GM23338 (cell line): ENCODE measurements at regions not wholly inside any gene's neighbourhood (a gene's known extent, or its start where the extent isn't known, plus 50 kb on each side); places are given as distances from the start of the nearest gene placed in this dataset.

Experiments
- ATAC-seq: fragments of 200-7000 bp; cut with Tn5 transposase; 3 replicates; pipeline ENCODE4 v1.9.1; 2020
- DNase-seq: peaks from one replicate; pipeline ENCODE4 v3.0.0-alpha.2; 2015; ENCODE audit warnings: low spot score
- H2AFZ ChIP-seq: fragments of 200-600 bp; sonication (generic); 2 replicates; pipeline ENCODE4 v1.8.0; 2016; ENCODE audit warnings: antibody characterized with exemption, mild to moderate bottlenecking, moderate library complexity
- H3F3A ChIP-seq: fragments of 200-600 bp; sonication (generic); replicated peaks from 2 replicates; pipeline ENCODE4 v1.8.0; 2017; ENCODE audit warnings: antibody characterized with exemption, mixed run types, low read depth
- H3K27ac ChIP-seq: fragments of 200-600 bp; sonication (generic); 2 replicates; pipeline ENCODE4 v1.6.1; 2016; ENCODE audit warnings: low read depth
- H3K27me3 ChIP-seq: fragments of 200-600 bp; sonication (generic); 2 replicates; pipeline ENCODE4 v1.8.0; 2016; ENCODE audit warnings: mild to moderate bottlenecking, mixed run types, moderate library complexity; ENCODE audit not compliant: insufficient read depth
- H3K36me3 ChIP-seq: fragments of 200-600 bp; sonication (generic); 2 replicates; pipeline ENCODE4 v1.8.0; 2016; ENCODE audit warnings: mild to moderate bottlenecking; ENCODE audit not compliant: insufficient read depth
- H3K4me1 ChIP-seq: fragments of 200-600 bp; sonication (generic); 2 replicates; pipeline ENCODE4 v1.8.0; 2016; ENCODE audit warnings: mild to moderate bottlenecking, moderate library complexity; ENCODE audit not compliant: insufficient read depth
- H3K4me2 ChIP-seq: fragments of 200-600 bp; sonication (generic); 2 replicates; pipeline ENCODE4 v1.7.1; 2017; ENCODE audit warnings: mixed run types
- H3K4me3 ChIP-seq: fragments of 200-600 bp; sonication (generic); 2 replicates; pipeline ENCODE4 v1.6.1; 2016; ENCODE audit warnings: mixed run types
- H3K79me2 ChIP-seq: fragments of 200-600 bp; sonication (generic); replicated peaks from 2 replicates; pipeline ENCODE4 v1.8.0; 2017; ENCODE audit warnings: mild to moderate bottlenecking; ENCODE audit not compliant: insufficient read depth
- H3K9me2 ChIP-seq: fragments of 200-600 bp; sonication (generic); 2 replicates; pipeline ENCODE4 v1.8.0; 2017; ENCODE audit not compliant: insufficient read depth
- H4K20me1 ChIP-seq: fragments of 200-600 bp; sonication (generic); replicated peaks from 2 replicates; pipeline ENCODE4 v1.8.0; 2017; ENCODE audit warnings: mild to moderate bottlenecking; ENCODE audit not compliant: insufficient read depth
- H3K27ac Mint-ChIP-seq: 2 replicates; pipeline ENCODE4 v1.8.0; 2020; ENCODE audit warnings: inconsistent platforms, mild to moderate bottlenecking, moderate library complexity, mixed read lengths
- H3K27me3 Mint-ChIP-seq: 3 replicates; pipeline ENCODE4 v1.8.0; 2022; ENCODE audit warnings: low read depth, mild to moderate bottlenecking, moderate library complexity, mixed read lengths, inconsistent platforms; ENCODE audit not compliant: insufficient read depth, poor library complexity
- H3K36me3 Mint-ChIP-seq: 3 replicates; pipeline ENCODE4 v1.8.0; 2021; ENCODE audit warnings: low read depth, mild to moderate bottlenecking, inconsistent platforms, moderate library complexity, mixed read lengths
- H3K4me1 Mint-ChIP-seq: 3 replicates; pipeline ENCODE4 v1.8.0; 2020; ENCODE audit warnings: mild to moderate bottlenecking, inconsistent platforms, mixed read lengths
- H3K4me3 Mint-ChIP-seq: 3 replicates; pipeline ENCODE4 v1.8.0; 2021; ENCODE audit warnings: moderate library complexity, mild to moderate bottlenecking, inconsistent platforms, mixed read lengths
- H3K9me3 Mint-ChIP-seq: 3 replicates; pipeline ENCODE4 v1.8.0; 2020; ENCODE audit warnings: moderate library complexity, mild to moderate bottlenecking, inconsistent platforms, mixed read lengths
- CREB1 ChIP-seq: fragments of 250-450 bp; sonication (Bioruptor Pico); IDR thresholded peaks from 2 replicates; pipeline ENCODE4 v1.5.0; 2020; ENCODE audit warnings: low read depth, mild to moderate bottlenecking, moderate library complexity
- EZH2 ChIP-seq: fragments of 200-600 bp; sonication (generic); IDR thresholded peaks from one replicate; pipeline ENCODE4 v1.8.0; 2017; ENCODE audit warnings: antibody characterized with exemption, mild to moderate bottlenecking, low read depth; ENCODE audit not compliant: unreplicated experiment
- EZH2phosphoT487 ChIP-seq: fragments of 200-600 bp; sonication (generic); IDR thresholded peaks from one replicate; pipeline ENCODE4 v1.8.1; 2018; ENCODE audit warnings: antibody characterized with exemption; ENCODE audit not compliant: unreplicated experiment
- JUNB ChIP-seq: IDR thresholded peaks from one replicate; pipeline ENCODE4 v1.6.1; 2016; ENCODE audit warnings: antibody characterized with exemption; ENCODE audit not compliant: unreplicated experiment
- NANOG ChIP-seq: IDR thresholded peaks from 2 replicates; pipeline ENCODE4 v1.6.1; 2016; ENCODE audit warnings: antibody characterized with exemption, borderline replicate concordance
- POLR2AphosphoS5 ChIP-seq: IDR thresholded peaks from 2 replicates; pipeline ENCODE4 v1.6.1; 2016; ENCODE audit warnings: antibody characterized with exemption, low read depth
- STAT1 ChIP-seq: IDR thresholded peaks from one replicate; pipeline ENCODE4 v1.6.1; 2016; ENCODE audit warnings: antibody characterized with exemption; ENCODE audit not compliant: unreplicated experiment
- ZNF114 ChIP-seq: fragments of 250-450 bp; sonication (Bioruptor Pico); IDR thresholded peaks from 2 replicates; pipeline ENCODE4 v1.5.0; 2020; ENCODE audit warnings: mild to moderate bottlenecking, moderate library complexity
- ZNF331 ChIP-seq: fragments of 250-450 bp; sonication (Bioruptor Pico); IDR thresholded peaks from 2 replicates; pipeline ENCODE4 v1.5.0; 2020; ENCODE audit warnings: low read depth, mild to moderate bottlenecking, moderate library complexity
- TF ChIP-seq, protein P1 (sequence below): IDR thresholded peaks from 2 replicates; pipeline ENCODE4 v1.6.1; 2016; ENCODE audit warnings: antibody characterized with exemption
- TF ChIP-seq, protein P2 (sequence below): fragments of 250-450 bp; sonication (Bioruptor Pico); IDR thresholded peaks from 2 replicates; pipeline ENCODE4 v1.5.0; 2020; ENCODE audit warnings: mild to moderate bottlenecking, moderate library complexity
- TF ChIP-seq, protein P3 (sequence below): IDR thresholded peaks from one replicate; pipeline ENCODE4 v1.6.1; 2018; ENCODE audit warnings: antibody characterized with exemption; ENCODE audit not compliant: unreplicated experiment
- TF ChIP-seq, protein P4 (sequence below), 2 experiments: fragments of 200-600 bp in 1 of 2; sonication (generic) in 1 of 2; conservative IDR thresholded peaks; 2 replicates each; pipeline versions ENCODE4 v1.5.1 to v1.6.1; 2016 to 2017; ENCODE audit warnings: antibody characterized with exemption in 2 of 2, low read depth in 2 of 2, mild to moderate bottlenecking in 2 of 2, moderate library complexity in 1 of 2

DNA sequence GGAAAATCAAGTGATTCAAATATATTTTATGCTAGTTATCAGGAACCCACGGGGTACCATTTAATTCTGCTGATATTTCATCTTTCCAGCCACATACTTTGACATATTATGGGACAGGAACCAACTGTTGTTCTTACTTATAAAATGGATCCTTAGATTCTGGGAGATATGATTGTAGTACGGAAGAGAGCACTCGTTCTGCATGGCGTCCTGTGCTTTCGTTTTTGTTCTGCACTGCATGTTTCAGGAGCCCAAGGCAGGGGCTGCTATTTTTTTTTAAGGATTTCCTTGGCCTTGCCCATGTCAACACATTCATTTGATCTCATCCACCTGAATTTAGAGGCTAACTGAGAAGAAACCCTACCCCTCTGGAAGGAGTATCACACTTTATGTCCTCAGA lies 245.5 kb upstream of the TLL1 start:
- H3K9me3 Mint-ChIP-seq: no peaks in the 10 kb centered on the region
- DNase-seq (no peak), ATAC-seq (no peak)
- Histone ChIP-seq H3K4me1 (0 out of 2 replicates have a peak, but pooled peaks cover 10% of the 10 kb centered on the region), H3K27ac (no peak overlapping the region), H4K20me1 (no peaks in the 10 kb centered on the region), H3K79me2 (no peaks in the 10 kb centered on the region), H3K4me3 (no peak overlapping the region), H3K4me2 (no peak overlapping the region), H3K36me3 (no peaks in the 10 kb centered on the region), H3K27me3 (no peaks in the 10 kb centered on the region), H3F3A (no peaks in the 10 kb centered on the region), H3K9me2 (no peaks in the 10 kb centered on the region), H2AFZ (no peak overlapping the region)
- peaks cover 9% of the 10 kb centered on the region; the same call in 2 of the 3 replicates for H3K4me1 Mint-ChIP-seq
- H3K27me3 Mint-ChIP-seq: peaks cover 1% of the 10 kb centered on the region
- H3K27ac Mint-ChIP-seq: no peak overlapping the region
- no peak overlapping the region for H3K4me3 Mint-ChIP-seq
- H3K36me3 Mint-ChIP-seq: no peaks in the 10 kb centered on the region
- TF ChIP-seq ZNF114 (CRISPR knock-in tag) (no peak), EZH2 (no peak), ZNF331 (no peak), NANOG (no peak), STAT1 (no peak), JUNB (no peak), EZH2phosphoT487 (no peak), POLR2AphosphoS5 (no peak), CREB1 (CRISPR knock-in tag) (no peak)
- TF ChIP-seq, protein P1, sequence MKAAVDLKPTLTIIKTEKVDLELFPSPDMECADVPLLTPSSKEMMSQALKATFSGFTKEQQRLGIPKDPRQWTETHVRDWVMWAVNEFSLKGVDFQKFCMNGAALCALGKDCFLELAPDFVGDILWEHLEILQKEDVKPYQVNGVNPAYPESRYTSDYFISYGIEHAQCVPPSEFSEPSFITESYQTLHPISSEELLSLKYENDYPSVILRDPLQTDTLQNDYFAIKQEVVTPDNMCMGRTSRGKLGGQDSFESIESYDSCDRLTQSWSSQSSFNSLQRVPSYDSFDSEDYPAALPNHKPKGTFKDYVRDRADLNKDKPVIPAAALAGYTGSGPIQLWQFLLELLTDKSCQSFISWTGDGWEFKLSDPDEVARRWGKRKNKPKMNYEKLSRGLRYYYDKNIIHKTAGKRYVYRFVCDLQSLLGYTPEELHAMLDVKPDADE: no peak
- TF ChIP-seq, protein P2, sequence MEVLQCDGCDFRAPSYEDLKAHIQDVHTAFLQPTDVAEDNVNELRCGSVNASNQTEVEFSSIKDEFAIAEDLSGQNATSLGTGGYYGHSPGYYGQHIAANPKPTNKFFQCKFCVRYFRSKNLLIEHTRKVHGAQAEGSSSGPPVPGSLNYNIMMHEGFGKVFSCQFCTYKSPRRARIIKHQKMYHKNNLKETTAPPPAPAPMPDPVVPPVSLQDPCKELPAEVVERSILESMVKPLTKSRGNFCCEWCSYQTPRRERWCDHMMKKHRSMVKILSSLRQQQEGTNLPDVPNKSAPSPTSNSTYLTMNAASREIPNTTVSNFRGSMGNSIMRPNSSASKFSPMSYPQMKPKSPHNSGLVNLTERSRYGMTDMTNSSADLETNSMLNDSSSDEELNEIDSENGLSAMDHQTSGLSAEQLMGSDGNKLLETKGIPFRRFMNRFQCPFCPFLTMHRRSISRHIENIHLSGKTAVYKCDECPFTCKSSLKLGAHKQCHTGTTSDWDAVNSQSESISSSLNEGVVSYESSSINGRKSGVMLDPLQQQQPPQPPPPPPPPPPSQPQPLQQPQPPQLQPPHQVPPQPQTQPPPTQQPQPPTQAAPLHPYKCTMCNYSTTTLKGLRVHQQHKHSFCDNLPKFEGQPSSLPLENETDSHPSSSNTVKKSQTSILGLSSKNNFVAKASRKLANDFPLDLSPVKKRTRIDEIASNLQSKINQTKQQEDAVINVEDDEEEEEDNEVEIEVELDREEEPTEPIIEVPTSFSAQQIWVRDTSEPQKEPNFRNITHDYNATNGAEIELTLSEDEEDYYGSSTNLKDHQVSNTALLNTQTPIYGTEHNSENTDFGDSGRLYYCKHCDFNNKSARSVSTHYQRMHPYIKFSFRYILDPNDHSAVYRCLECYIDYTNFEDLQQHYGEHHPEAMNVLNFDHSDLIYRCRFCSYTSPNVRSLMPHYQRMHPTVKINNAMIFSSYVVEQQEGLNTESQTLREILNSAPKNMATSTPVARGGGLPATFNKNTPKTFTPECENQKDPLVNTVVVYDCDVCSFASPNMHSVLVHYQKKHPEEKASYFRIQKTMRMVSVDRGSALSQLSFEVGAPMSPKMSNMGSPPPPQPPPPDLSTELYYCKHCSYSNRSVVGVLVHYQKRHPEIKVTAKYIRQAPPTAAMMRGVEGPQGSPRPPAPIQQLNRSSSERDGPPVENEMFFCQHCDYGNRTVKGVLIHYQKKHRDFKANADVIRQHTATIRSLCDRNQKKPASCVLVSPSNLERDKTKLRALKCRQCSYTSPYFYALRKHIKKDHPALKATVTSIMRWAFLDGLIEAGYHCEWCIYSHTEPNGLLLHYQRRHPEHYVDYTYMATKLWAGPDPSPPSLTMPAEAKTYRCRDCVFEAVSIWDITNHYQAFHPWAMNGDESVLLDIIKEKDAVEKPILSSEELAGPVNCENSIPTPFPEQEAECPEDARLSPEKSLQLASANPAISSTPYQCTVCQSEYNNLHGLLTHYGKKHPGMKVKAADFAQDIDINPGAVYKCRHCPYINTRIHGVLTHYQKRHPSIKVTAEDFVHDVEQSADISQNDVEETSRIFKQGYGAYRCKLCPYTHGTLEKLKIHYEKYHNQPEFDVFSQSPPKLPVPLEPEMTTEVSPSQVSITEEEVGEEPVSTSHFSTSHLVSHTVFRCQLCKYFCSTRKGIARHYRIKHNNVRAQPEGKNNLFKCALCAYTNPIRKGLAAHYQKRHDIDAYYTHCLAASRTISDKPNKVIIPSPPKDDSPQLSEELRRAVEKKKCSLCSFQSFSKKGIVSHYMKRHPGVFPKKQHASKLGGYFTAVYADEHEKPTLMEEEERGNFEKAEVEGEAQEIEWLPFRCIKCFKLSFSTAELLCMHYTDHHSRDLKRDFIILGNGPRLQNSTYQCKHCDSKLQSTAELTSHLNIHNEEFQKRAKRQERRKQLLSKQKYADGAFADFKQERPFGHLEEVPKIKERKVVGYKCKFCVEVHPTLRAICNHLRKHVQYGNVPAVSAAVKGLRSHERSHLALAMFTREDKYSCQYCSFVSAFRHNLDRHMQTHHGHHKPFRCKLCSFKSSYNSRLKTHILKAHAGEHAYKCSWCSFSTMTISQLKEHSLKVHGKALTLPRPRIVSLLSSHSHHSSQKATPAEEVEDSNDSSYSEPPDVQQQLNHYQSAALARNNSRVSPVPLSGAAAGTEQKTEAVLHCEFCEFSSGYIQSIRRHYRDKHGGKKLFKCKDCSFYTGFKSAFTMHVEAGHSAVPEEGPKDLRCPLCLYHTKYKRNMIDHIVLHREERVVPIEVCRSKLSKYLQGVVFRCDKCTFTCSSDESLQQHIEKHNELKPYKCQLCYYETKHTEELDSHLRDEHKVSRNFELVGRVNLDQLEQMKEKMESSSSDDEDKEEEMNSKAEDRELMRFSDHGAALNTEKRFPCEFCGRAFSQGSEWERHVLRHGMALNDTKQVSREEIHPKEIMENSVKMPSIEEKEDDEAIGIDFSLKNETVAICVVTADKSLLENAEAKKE (CRISPR knock-in tag): no peak
- TF ChIP-seq, protein P3, sequence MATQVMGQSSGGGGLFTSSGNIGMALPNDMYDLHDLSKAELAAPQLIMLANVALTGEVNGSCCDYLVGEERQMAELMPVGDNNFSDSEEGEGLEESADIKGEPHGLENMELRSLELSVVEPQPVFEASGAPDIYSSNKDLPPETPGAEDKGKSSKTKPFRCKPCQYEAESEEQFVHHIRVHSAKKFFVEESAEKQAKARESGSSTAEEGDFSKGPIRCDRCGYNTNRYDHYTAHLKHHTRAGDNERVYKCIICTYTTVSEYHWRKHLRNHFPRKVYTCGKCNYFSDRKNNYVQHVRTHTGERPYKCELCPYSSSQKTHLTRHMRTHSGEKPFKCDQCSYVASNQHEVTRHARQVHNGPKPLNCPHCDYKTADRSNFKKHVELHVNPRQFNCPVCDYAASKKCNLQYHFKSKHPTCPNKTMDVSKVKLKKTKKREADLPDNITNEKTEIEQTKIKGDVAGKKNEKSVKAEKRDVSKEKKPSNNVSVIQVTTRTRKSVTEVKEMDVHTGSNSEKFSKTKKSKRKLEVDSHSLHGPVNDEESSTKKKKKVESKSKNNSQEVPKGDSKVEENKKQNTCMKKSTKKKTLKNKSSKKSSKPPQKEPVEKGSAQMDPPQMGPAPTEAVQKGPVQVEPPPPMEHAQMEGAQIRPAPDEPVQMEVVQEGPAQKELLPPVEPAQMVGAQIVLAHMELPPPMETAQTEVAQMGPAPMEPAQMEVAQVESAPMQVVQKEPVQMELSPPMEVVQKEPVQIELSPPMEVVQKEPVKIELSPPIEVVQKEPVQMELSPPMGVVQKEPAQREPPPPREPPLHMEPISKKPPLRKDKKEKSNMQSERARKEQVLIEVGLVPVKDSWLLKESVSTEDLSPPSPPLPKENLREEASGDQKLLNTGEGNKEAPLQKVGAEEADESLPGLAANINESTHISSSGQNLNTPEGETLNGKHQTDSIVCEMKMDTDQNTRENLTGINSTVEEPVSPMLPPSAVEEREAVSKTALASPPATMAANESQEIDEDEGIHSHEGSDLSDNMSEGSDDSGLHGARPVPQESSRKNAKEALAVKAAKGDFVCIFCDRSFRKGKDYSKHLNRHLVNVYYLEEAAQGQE: no peak
- TF ChIP-seq, protein P4, sequence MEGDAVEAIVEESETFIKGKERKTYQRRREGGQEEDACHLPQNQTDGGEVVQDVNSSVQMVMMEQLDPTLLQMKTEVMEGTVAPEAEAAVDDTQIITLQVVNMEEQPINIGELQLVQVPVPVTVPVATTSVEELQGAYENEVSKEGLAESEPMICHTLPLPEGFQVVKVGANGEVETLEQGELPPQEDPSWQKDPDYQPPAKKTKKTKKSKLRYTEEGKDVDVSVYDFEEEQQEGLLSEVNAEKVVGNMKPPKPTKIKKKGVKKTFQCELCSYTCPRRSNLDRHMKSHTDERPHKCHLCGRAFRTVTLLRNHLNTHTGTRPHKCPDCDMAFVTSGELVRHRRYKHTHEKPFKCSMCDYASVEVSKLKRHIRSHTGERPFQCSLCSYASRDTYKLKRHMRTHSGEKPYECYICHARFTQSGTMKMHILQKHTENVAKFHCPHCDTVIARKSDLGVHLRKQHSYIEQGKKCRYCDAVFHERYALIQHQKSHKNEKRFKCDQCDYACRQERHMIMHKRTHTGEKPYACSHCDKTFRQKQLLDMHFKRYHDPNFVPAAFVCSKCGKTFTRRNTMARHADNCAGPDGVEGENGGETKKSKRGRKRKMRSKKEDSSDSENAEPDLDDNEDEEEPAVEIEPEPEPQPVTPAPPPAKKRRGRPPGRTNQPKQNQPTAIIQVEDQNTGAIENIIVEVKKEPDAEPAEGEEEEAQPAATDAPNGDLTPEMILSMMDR (conservative IDR thresholded peaks at IDR 0.05; ENCODE audit: low read depth in 2 of 2): no peak
